ELR (cell line): ENCODE measurements at regions not wholly inside any gene's neighbourhood (a gene's known extent, or its start where the extent isn't known, plus 50 kb on each side); places are given as distances from the start of the nearest gene placed in this dataset.
"Not testable (repeated sequence)": the region's sequence is repeated elsewhere in the genome, so short reads cannot be mapped to it uniquely, and the experiment has no call there.

Experiments
- DNase-seq: peaks from one replicate; pipeline ENCODE4 v3.0.0-alpha.2; 2015; ENCODE audit warnings: low read depth

DNA sequence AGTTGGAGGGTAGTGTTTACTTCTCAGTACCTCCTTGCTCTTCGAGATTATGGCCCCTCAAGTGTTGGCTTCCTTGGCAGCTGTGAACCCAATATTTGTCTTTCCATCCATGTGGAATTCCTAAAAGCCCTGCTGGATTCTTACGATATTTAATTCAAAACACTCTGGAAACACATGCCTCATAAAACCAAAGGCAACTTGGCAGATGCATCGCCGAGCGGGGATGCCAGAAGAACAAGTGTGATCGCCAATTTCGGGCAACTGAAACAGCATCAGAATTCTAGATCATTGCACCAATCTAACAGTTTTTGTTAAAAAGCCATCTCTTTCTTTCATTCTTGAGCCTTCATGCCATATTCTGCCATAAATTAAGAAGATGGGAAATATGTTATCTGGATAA is 934.4 kb downstream of the AACS start:
- DNase-seq, result no peak

DNA sequence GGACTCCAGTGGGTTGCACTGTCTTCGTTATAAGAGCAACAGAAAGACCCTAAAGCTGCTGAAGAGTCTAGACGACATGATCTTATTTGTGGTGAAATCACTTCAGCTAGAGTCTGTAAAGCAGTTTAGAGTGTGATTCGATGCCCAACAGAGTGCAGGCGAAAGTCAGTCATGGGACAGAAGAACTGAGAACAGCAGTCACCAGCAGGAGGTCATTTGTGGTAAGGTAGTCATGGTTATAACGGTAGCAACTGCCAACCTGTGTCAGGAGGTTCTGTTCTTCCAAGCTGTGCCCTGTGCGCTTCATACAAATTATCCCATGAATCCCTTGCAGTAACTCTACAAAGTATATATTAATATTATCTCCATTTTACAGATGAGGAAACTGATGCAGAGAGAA is 954.1 kb downstream of the AACS start:
- DNase-seq, result no peak

DNA sequence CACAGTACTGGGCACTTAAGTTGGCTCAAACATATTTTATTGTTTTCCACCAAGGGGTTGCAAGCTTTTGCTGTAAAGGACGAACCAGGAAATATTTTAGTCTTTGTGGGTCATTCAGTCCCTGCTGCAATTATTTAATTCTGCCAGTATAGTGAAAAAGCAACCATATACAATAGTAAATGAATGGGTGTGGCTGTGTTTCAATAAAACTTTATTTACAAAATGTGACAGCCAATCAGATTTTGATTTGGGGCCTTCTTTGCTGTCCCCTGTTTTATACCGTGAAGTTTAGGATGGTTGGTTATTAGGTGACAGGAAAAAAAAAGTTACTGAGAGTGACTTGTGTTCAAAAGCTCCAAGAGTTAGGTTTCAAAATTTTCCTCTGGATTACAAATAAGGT is 956.4 kb downstream of the AACS start:
- DNase-seq, result no peak

DNA sequence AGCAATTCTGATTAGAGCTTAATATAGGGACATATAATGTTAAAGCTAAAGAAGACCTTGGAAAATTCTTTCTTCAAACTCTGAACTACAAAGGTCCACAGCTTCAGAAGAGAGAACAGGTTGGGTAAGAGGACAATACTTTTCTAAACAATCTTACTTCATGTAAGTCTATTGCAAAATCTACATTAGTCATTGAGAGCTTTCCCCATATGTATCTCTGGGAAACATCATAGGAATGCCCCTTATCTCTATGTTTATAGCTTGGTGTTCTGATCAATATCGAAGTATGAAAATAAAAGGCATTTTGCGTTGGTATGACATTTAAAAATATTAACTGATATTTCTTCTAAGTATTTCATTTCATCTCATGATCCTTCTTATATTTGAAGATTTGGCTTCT is 962.6 kb downstream of the AACS start:
- no peak for DNase-seq

DNA sequence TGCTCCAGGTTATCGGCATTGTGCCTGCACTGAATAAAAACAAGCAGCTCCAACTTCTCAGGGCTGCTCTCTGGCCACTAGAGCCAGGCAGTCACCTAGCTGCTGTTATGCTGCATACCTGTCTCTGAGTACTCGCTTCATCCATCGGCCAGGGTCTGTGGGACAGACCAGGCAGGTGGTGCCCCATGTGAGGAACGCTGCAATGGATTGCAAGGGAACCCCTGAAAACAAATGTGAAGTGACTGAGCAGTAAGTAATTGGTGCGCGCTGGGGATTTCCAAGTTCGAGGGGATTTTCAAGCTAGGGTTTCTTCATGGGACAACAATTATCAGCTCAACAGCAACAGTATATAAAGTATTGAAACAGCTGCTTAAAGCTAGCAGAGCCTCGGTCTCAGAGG is 965.3 kb downstream of the AACS start:
- DNase-seq, result no peak

DNA sequence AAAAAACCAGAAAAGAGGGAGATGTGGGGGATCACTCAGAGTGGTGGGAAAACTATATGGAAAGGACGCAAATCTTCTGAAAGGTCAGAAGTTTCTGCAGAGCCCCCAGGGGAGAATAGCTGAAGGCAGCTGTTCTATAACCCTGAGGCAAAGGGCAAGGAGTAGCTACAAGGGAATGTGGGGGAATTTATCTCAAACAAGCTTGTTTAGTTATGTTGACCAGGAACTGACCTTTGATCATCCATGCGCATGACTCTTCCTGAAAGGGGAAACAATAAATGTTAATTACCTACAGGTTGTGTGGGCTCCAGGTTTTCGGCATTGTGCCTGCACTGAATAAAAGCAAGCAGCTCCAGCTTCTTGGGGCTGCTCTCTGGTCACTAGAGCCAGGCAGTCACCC is 968.5 kb downstream of the AACS start:
- DNase-seq, result no peak

DNA sequence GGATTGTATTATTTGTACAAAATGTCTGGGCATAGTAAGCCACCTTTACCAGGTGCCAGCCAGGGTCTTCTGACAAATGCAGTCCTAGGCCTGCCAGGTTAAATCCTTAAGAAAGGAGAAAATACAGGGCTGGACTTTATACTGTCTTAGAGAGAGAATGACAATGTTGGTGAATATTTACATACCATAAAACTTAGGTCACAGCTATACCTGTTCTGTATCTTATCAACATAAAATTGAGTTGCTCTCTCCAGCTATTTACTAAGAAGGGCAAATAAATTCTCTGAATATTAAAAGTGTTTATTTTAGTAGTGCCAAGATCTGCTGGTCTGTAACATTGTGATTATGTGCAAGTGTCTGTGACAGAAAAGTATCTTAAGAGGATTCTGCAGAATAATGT is 971.1 kb downstream of the AACS start:
- no peak for DNase-seq

DNA sequence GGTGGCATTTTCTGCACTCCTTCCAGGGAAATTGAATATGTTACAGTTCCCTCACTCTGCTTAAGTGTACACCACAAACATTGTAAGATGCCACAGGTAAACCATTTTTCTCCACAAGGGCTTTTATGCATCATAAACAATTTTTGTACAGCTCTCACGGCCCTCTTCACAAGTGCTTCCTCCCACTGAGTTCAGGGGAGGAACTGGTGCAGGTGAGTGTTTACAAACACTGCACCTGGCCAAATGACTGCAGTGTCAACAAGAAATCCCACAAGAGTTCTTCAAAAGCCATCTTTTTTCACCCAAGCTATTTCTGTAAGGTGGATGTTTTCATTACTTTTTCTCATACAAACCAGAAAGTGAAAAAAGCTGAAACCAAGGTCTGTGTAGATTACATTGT is 973.2 kb downstream of the AACS start:
- no peak for DNase-seq

DNA sequence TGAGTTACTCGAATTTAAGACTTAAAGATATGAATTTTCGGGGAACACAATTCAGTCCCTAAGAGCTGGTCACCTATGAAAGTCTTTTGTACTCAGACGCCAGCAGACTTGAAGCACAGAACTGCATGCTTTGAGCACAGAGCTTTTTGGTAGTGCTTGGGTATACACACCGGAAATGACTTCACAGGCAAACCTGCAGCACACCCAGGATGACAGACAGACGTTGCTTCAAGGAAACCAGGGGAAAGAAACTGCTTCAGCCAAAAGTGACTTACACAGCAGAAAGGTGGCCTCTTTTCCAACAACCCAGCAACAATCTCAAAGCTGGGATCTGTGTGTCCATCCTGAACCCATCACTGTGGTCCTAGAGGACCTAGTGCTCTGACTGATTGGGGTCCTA is 975.1 kb downstream of the AACS start:
- no peak for DNase-seq

DNA sequence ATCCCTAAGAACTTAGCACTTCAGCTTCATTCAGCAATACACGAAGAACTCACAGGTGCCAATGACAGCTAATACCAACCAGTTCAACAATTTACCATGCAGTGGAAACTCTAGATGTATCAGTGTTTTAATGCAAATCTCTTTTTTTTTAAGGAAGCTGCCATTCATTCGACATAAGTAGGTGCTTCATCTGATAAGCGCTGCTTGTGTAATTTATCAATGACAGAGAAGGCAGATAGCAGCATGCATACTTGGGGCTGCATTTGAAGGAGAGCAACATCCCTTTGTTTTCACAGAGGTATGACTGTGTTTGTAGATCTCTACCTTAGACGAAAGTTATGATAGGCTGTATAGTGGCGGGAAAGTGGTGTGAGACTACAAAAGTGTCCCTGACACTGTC is 977.1 kb downstream of the AACS start:
- no peak for DNase-seq

DNA sequence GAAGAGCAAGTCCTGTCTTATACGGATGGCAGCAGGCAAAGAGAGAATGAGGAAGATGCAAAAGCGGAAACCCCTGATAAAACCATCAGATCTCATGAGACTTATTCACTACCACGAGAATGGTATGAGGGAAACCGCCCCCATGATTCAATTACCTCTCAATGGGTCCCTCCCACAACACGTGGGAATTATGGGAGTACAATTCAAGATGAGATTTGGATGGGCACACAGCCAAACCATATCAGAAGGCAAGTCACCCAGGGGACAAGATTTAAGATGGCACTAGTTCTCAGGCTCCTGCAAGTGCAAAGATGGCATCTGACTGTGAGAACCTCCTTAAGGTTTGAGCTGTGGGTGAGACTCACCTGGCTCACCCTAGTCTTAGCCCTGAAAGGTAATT is 984.3 kb downstream of the AACS start:
- DNase-seq, result not testable (repeated sequence)

DNA sequence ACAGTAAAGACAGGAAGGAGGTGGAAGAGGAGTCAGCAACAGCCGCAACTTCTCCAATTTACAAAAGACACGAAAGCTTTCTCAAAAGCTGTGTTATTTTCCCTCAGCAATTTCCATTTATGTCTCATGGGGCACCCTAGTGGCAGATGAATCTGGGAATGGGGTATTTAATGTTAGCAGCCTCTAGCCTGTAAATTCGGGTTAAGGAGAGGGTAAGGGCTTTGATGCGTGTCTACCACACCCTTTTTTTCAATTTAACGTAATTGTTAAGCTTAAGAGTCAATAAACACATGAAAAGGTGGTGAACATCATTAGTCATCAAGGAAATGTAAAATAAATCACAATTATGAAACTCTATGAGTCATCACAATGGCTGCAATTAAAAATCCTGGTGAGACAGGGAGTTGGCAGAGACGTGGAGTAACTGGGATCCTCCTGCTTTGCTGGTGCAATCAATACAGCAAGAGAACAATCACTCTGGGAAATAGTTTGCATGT is 986.4 kb downstream of the AACS start:
- no peak for DNase-seq

DNA sequence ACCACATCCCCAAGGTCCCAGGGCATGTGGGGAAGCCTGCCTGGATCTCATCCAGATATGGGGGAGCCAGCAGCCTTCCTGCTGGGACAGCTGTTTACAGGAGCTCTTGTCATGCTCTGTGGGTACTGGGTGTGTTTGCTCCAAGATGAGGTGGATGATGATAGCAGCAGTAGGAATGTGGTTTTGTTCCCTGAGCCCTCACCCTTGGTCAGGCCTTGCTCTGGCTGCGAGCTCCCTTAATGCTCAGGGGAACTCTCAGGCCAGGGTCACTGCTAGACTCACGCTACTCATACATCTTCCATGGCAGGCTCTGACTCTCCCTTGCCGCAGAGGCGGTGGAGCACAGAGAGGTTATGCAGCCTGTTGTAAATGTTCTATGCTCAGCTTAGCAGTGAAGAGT is 990.3 kb downstream of the AACS start:
- no peak for DNase-seq

DNA sequence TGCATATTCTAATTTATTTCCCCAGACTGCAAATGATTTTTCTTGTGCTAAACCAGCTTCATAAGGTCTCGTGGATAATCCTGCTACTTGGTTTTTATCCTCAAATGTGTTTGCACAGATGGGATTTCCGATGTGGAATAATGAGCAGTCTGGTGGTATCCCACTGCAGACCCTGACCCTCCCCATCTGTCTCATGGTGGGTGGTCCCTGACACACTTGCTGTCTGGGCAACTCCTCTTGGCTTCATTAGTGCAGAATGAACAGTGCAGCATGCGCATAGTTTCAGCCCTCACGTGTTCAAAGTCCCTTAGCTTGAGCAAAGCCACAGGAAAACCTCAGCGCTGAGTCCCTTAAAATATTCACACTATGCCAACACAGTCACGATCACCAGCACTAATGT is 996.5 kb downstream of the AACS start:
- no peak for DNase-seq

DNA sequence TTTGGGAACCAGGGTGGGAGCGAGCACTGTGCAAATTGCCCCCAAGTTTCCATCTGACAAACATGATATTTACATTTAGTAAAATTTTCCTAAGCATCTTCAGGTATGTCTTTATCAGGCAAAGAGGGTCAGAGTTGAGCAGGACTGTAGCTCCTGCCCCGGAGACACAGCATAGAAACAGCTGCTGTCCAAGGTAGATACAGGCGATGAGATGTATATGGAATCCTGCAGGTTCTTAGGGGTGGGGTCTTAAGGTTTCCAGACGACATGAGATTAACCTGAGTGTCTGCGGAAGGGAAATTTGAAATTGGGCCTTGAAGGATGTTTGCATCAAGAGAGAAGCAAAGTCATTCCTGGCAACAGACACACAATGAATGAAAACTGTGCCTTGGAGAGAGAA is 998.8 kb downstream of the AACS start:
- no peak for DNase-seq

DNA sequence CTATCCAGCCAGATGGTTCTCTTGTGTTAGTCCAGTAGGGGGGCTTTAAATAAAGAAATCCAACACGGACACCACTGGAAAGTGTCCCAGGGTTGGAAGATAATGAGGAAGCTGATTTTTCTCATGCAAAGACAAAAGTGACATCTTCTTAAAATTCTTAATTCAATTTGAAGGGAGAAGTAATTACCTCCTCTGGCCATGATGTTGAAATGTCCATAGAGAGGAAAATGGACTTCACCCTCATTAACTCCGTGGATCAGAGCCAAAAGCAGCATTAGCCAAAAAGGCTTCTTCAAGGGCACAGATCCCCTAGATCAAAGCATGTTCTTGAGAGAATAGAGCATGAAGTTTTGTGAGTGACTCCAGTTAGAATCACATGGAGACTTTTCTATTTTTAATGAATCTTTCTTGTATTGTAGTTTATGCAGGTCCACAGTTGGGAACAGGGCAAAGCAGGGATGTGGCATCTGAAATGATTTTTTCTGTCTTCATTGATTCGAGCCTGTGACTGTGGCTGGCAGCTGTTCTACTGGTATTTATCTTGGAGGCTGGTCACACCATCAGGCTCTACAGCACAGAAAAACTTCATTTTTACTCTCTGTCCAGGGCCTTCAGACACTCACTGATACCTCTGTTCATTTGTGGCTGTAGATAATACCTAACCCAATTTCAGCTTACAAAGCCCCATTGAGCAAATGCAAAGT is 1002.5 kb downstream of the AACS start:
- DNase-seq, result no peak

DNA sequence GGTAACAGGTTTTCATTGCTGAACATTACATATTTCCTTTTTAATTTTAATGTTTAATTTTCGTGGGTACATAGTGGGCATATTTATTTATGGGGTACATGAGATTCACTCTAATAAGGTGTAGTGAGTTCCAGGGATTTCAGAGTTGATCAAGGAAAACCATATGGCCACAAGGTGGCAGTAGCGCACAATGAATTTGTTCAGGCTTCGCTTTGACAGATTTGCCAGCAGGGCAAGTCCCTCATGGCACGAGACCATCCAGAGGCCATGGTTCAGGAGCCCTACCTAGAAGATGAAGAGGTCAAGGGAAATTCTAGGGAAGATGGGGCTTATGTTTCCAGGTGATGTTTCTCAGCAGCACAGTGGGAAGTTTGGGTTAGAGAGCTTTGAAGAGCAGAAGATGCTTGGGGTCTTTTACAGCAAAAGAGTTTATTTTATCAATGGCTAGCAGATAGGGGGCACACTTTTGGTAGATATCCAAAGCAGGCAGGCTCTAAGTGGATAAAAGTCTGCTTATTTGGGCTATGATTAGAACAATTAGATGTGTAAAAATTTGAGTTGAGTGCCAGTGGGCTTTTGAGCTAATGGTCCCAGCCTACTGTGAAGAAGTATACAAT is 1004.4 kb downstream of the AACS start:
- peak; percentile 61 for DNase-seq

DNA sequence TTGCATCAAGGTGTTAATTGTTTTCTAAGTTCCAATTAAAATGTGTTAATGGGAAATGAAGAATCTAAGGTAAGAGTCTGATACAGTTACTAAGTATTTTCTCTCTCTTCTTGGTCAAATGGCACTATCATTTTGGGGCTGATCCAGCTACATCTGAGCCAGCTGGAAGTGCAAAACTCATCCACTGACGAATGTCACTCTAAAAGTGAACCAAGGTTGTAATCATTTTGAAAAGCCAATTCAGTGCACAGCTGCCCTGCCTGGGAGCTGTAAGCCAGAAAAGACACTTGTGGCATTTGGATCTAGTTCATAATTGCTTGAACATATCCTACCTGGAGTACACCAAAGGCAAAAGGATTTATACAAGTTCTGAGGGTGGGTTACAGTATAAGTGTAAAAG is 1011.3 kb downstream of the AACS start:
- DNase-seq, result no peak

DNA sequence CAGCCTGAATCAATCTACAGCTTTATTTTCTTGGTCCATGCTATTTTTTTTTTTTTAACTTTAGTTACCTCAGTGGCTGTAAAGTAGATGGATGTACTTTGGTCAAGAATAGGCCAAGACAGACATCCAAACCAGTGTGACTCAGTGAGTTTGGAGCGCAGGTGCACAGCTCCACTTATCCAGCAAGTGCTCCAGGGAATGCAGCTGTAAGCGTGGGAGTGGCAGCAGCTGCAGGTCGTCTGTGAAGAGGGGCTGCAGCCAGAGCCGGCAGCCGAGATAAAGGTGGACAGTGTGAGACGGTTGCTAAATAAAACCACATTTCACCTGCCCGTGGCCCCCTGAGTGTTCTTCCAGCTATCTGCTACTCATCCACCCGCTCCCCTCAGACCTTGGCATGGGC is 1018.7 kb downstream of the AACS start:
- DNase-seq, result no peak

DNA sequence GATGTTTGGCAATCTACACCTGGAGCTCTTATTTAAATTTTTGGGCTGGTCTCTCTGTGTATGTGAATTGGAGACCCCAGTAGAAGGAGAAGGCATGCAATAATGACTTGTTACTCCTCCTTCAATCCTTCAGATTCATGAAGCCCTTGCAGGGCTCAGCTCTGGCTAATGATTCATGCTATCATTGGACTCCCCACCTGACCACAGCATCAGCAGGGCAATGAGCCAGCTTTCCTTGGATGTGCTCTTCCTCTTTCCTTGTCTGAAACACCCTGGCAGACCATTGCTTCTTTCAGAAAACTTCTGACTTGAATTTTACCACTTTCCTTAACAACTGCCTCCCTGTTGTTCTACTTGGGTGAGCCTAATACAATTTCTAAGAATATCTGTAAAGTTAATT is 1019.2 kb downstream of the AACS start:
- no peak for DNase-seq

DNA sequence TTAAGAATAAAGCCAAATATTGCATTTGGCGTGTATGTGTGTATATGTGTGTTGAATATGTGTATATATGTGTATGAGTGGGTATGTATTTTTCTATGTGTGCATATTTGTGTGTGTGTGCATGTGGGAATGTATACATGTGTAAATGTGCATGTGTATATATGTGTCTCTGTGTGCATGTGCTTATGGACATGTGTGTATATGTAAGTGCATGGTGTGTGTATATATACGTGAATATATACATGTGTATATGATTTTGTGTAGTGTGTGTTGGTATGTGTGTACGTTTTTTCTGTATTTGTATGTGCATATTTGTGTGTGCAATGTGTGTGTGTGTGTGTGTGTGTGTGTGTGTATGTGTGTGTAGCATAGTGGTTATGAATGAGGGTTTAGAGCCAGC is 1021.0 kb downstream of the AACS start:
- DNase-seq, result no peak

DNA sequence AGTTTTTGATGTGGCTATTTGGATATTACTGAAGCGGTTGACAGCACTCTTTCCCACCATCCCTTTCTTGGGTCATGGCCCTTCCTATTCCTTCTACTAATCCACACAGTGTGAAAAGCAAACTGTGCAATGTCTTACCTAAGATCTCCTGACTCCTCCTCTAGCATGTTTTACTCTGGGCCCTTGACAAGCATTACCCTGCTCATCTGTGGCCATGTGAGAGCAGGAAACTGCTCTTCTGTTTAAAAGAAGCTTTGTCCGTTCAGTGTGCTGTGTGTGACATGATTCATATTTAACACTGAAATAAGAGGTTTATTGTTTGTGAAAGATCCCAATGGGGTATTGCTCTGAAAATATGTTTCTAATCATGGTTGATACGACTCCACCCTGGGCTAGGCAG is 1022.5 kb downstream of the AACS start:
- DNase-seq, result no peak

DNA sequence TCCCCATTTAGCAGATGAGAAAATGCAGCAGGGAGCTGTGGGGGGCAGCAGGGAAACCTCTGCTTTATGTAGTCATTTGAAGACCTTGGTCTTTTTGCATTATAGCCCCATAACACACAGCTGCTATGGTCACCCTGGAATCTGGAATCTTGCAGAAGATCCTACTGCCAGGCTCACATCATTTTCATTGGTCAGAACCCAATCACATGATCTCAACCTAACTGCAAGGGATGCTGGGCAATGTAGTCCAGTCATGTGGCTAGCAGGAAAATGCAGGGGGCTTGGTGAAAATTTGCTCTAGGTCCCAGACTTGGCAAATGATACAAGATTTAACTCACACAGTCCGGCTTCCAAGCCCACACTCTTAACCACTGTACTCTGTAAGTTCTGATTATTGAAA is 1028.7 kb downstream of the AACS start:
- peak; percentile 0 for DNase-seq
